K562 (cell line): ENCODE measurements at regions not wholly inside any gene's neighbourhood (a gene's known extent, or its start where the extent isn't known, plus 50 kb on each side); places are given as distances from the start of the nearest gene placed in this dataset.

Experiments
- ATAC-seq: fragments of 200-7000 bp; cut with Tn5 transposase; 3 replicates; pipeline ENCODE4 v1.9.1; 2020; ENCODE audit warnings: moderate library complexity
- BruUV-seq: library from RNA; stranded (reverse); fragments of 400-500 nt; replicated peaks from 2 replicates; lab custom pipeline; 2021; lab: Mats Ljungman, UMichigan
- CTCF ChIA-PET: fragments of 300-600 bp; formaldehyde crosslinking; extraction: SDS; loops from one replicate; lab custom pipeline; 2021; ENCODE audit warnings: low intra/inter-chr PET ratio; lab: Yijun Ruan, JAX
- POLR2A ChIA-PET: fragments of 300-600, 350-650 bp; sonication (Branson Sonifier 250); formaldehyde crosslinking; extraction: SDS; loops from one replicate; lab custom pipeline; 2021; ENCODE audit warnings: antibody characterized with exemption, inconsistent platforms; lab: Yijun Ruan, JAX
- DNase-seq, 4 experiments: peaks; one replicate each; pipeline versions ENCODE4 v3.0.0 to v3.0.0-alpha.2; 2011 to 2018; ENCODE audit warnings: low spot score in 3 of 4, mixed read lengths in 3 of 4; ENCODE audit errors: extremely low read depth in 1 of 4
- FAIRE-seq: peaks from 2 replicates; lab custom pipeline; 2011; peaks lifted over from hg19 to GRCh38; lab: Jason Lieb, UNC
- H2AFZ ChIP-seq: 2 replicates; pipeline ENCODE4 v1.6.0; 2011; ENCODE audit warnings: low read depth, low read length, control low read depth, inconsistent platforms
- H3K27ac ChIP-seq: fragments of 200-600 bp; 3 replicates; pipeline ENCODE4 v1.8.0; 2011; ENCODE audit warnings: low read depth, mild to moderate bottlenecking, control low read depth, inconsistent platforms, low read length, moderate library complexity, mixed read lengths; ENCODE audit errors: extremely low read depth
- H3K27me3 ChIP-seq, 2 experiments: fragments of 300-600 bp in 1 of 2; 2 replicates in 1 of 2; 3 replicates in 1 of 2; pipeline versions ENCODE4 v1.6.0 to v1.8.0; 2011; ENCODE audit warnings: inconsistent platforms in 2 of 2, low read length in 2 of 2, mild to moderate bottlenecking in 1 of 2, mixed read lengths in 1 of 2, moderate library complexity in 1 of 2; ENCODE audit not compliant: control insufficient read depth in 2 of 2, insufficient read depth in 2 of 2
- H3K36me3 ChIP-seq: fragments of 300-600 bp; 3 replicates; pipeline ENCODE4 v1.8.0; 2011; ENCODE audit warnings: mild to moderate bottlenecking, low read length, inconsistent platforms; ENCODE audit not compliant: control insufficient read depth, insufficient read depth
- H3K4me1 ChIP-seq, 2 experiments: fragments of 200-600 bp in 1 of 2; replicated peaks in 1 of 2; 2 replicates in 1 of 2; 3 replicates in 1 of 2; pipeline versions ENCODE4 v1.5.1 to v1.8.0; 2011; ENCODE audit warnings: inconsistent platforms in 2 of 2, low read length in 2 of 2, mild to moderate bottlenecking in 1 of 2, mixed read lengths in 1 of 2, moderate library complexity in 1 of 2; ENCODE audit not compliant: control insufficient read depth in 2 of 2, insufficient read depth in 2 of 2
- H3K4me2 ChIP-seq: 2 replicates; pipeline ENCODE4 v1.6.1; 2011; ENCODE audit warnings: low read length, control low read depth, inconsistent platforms, mixed read lengths; ENCODE audit not compliant: insufficient read depth
- H3K4me3 ChIP-seq: fragments of 200-600 bp; sonication (generic), shearing (Covaris generic); 2 replicates; pipeline ENCODE4 v1.5.1; 2016; ENCODE audit warnings: control low read depth, inconsistent platforms
- H3K79me2 ChIP-seq: fragments of 200-600 bp; 3 replicates; pipeline ENCODE4 v1.8.0; 2011; ENCODE audit warnings: low read length, inconsistent platforms; ENCODE audit not compliant: control insufficient read depth, insufficient read depth
- H3K9ac ChIP-seq, 2 experiments: 2 replicates each; pipeline versions ENCODE4 v1.6.0 to v1.6.1; 2011; ENCODE audit warnings: low read depth in 2 of 2, low read length in 2 of 2, control low read depth in 1 of 2, inconsistent platforms in 1 of 2, mild to moderate bottlenecking in 1 of 2, mixed read lengths in 1 of 2; ENCODE audit not compliant: insufficient read depth in 1 of 2
- H3K9me1 ChIP-seq: one replicate; pipeline ENCODE4 v1.6.0; 2011; ENCODE audit warnings: inconsistent platforms, mild to moderate bottlenecking, low read length, moderate library complexity; ENCODE audit not compliant: control insufficient read depth, insufficient read depth
- H3K9me3 ChIP-seq: replicated peaks from 2 replicates; pipeline ENCODE4 v1.5.1; 2011; ENCODE audit warnings: low read depth, low read length, inconsistent platforms; ENCODE audit not compliant: control insufficient read depth, insufficient read depth
- H4K20me1 ChIP-seq: replicated peaks from 2 replicates; pipeline ENCODE4 v1.6.1; 2011; ENCODE audit warnings: low read length, inconsistent platforms, mixed read lengths; ENCODE audit not compliant: control insufficient read depth, insufficient read depth
- ADNP ChIP-seq: fragments of 200-800 bp; sonication (Bioruptor generic); IDR thresholded peaks from 2 replicates; pipeline ENCODE4 v1.6.1; 2016; ENCODE audit warnings: missing genetic modification characterization, missing compliant biosample characterization
- CBFA2T3 ChIP-seq: fragments of 450-650 bp; IDR thresholded peaks from 2 replicates; pipeline ENCODE4 v1.6.1; 2017
- CCNT2 ChIP-seq: IDR thresholded peaks from 2 replicates; pipeline ENCODE4 v1.6.1; 2011; ENCODE audit warnings: borderline replicate concordance, low read depth, mild to moderate bottlenecking, moderate library complexity, mixed read lengths, low read length; ENCODE audit not compliant: insufficient read length; ENCODE audit errors: extremely low read depth
- ESRRA ChIP-seq: fragments of 450-650 bp; IDR thresholded peaks from 2 replicates; pipeline ENCODE4 v1.6.1; 2014; ENCODE audit warnings: low read depth, mild to moderate bottlenecking, moderate library complexity, borderline replicate concordance
- FOXK2 ChIP-seq, 2 experiments: fragments of 450-650 bp; IDR thresholded peaks in 1 of 2; conservative IDR thresholded peaks in 1 of 2; 2 replicates each; pipeline ENCODE4 v1.6.1; 2016; ENCODE audit warnings: low read depth in 2 of 2, mild to moderate bottlenecking in 1 of 2
- KHSRP ChIP-seq: fragments of 450-650 bp; IDR thresholded peaks from 2 replicates; pipeline ENCODE4 v1.6.1; 2017
- MIER1 ChIP-seq: fragments of 450-650 bp; IDR thresholded peaks from 2 replicates; pipeline ENCODE4 v1.6.1; 2016; ENCODE audit warnings: antibody characterized with exemption, mild to moderate bottlenecking, low read depth
- PHB ChIP-seq: fragments of 250-450 bp; sonication (Bioruptor Pico); IDR thresholded peaks from 2 replicates; pipeline ENCODE4 v1.5.0; 2021
- RAD21 ChIP-seq, 2 experiments: fragments of 250-450 bp in 1 of 2; fragments of 450-650 bp in 1 of 2; sonication (Bioruptor Pico) in 1 of 2; formaldehyde crosslinking in 1 of 2; IDR thresholded peaks in 1 of 2; conservative IDR thresholded peaks in 1 of 2; 2 replicates each; pipeline versions ENCODE4 v1.4.0 to v1.8.0; 2020 to 2022; ENCODE audit warnings: mild to moderate bottlenecking in 2 of 2, moderate library complexity in 1 of 2
- SMAD1 ChIP-seq: fragments of 150-350 bp; IDR thresholded peaks from 2 replicates; pipeline ENCODE4 v1.6.1; 2014; ENCODE audit warnings: low read length, low read depth; ENCODE audit not compliant: partially characterized antibody
- SOX6 ChIP-seq: fragments of 450-650 bp; IDR thresholded peaks from 2 replicates; pipeline ENCODE4 v1.6.1; 2014; ENCODE audit warnings: mild to moderate bottlenecking
- TAF9B ChIP-seq: fragments of 450-650 bp; IDR thresholded peaks from 2 replicates; pipeline ENCODE4 v1.6.1; 2018; ENCODE audit warnings: mild to moderate bottlenecking; ENCODE audit not compliant: partially characterized antibody
- TAL1 ChIP-seq: fragments of 450-650 bp; IDR thresholded peaks from 2 replicates; pipeline ENCODE4 v1.6.1; 2016; ENCODE audit warnings: mild to moderate bottlenecking
- TEAD4 ChIP-seq, 2 experiments: sonication (generic) in 1 of 2; formaldehyde crosslinking in 1 of 2; IDR thresholded peaks; 2 replicates each; pipeline versions ENCODE4 v1.6.1 to v1.8.0; 2012 to 2022; ENCODE audit warnings: borderline replicate concordance in 1 of 2, inconsistent platforms in 1 of 2, low read length in 1 of 2, mild to moderate bottlenecking in 1 of 2, missing genetic modification reagents in 1 of 2
- TRIM24 ChIP-seq, 2 experiments: fragments of 450-650 bp; IDR thresholded peaks; 2 replicates each; pipeline ENCODE4 v1.6.1; 2016
- WGBS: fragments of 100-300 bp; shearing (Covaris generic); methylation state at CpG from one replicate; pipeline ENCODE4 v1.1.6; 2016; ENCODE audit warnings: low coverage, mixed read lengths; ENCODE audit not compliant: insufficient coverage; ENCODE audit errors: missing lambda C conversion rate; 5-methylcytosine and 5-hydroxymethylcytosine counted together
- in situ Hi-C: fragments of 300-500 bp; cut with MboI; formaldehyde crosslinking; loops from 4 replicates; pipeline ENCODE4 v1.15.0; 2018; ENCODE audit warnings: inconsistent platforms, mixed read lengths
- intact Hi-C: fragments of 100-400 bp; cut with micrococcal nuclease; formaldehyde crosslinking; loops from 2 replicates; pipeline ENCODE4 v1.14.2; 2022
- TF ChIP-seq, protein P1 (sequence below): IDR thresholded peaks from 2 replicates; pipeline ENCODE4 v1.6.1; 2014; ENCODE audit warnings: antibody characterized with exemption
- TF ChIP-seq, protein P2 (sequence below): fragments of 250-450 bp; sonication (Bioruptor Pico); IDR thresholded peaks from 2 replicates; pipeline ENCODE4 v1.5.1; 2021; ENCODE audit warnings: mild to moderate bottlenecking
- TF ChIP-seq, protein P3 (sequence below): fragments of 450-650 bp; formaldehyde crosslinking; IDR thresholded peaks from 2 replicates; pipeline ENCODE4 v1.4.0; 2022; ENCODE audit warnings: missing genetic modification characterization

- TF ChIP-seq PHB (CRISPR knock-in tag) (no peak), MIER1 (no peak)
Observed at GRCh38 chr2:156659694-156660093, 223.5 kb downstream of the GPD2 start (continued).

DNA sequence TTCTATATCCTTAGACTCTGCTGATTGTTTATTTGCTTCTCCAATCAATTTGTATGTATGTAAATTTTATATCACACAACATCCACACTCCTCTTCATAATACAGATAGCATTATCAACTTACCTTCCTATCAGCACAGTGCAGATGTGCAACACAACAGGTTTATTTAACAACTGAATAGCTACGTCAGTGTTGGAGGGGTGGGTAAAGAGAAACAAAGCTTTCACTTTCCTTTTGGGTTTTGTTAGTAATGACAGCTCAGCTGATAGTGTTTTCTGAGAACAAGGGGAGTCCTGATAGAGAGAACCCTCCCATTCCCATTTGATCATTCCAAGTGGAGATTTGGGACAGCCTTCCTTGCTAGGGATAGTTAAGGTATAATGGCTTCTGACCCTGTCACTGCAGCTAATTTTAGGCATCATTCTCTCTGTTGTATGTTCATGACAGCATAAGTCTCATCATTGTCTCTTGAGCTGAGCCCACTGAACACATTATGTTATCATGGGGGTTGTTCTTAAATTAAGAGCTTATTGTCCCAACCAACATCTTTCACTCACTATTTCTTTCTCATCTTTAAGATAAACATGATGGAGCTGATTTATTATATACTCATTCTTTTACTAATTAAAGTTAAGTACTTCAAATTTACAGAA is 227.7 kb downstream of the GPD2 start:
- Histone ChIP-seq H3K27ac (no peak overlapping the region), H3K9me3 (no peaks in the 10 kb centered on the region), H3K9ac (no peak overlapping the region), H3K79me2 (no peaks in the 10 kb centered on the region), H3K4me3 (no peak overlapping the region), H3K9me1 (no peaks in the 10 kb centered on the region), H4K20me1 (no peaks in the 10 kb centered on the region), H3K4me1 (no peaks in the 10 kb centered on the region), H3K4me2 (peak overlapping the region; percentile 4; the same call in 1 of the 2 replicates), H2AFZ (peak overlapping the region; percentile 18; the same call in 1 of the 2 replicates), H3K36me3 (no peaks in the 10 kb centered on the region), H3K27me3 (no peaks in the 10 kb centered on the region)
- intact Hi-C loops (no loop called here), in situ Hi-C loops (no loop called here)
- FAIRE-seq, result no peak
- peak; percentile 74 for ATAC-seq
- ChIA-PET CTCF (no interaction called here), POLR2A (interaction anchor here (1.0 kb wide), 1 partner anchor 321 kb away, joined by 3 read pairs; no protein-coding TSS in a partner anchor)
- BruUV-seq, result no TSS peak
- WGBS, result 14% methylated on average over 1 of the region's 1 CpG
- DNase-seq, result peak in 2 of 4 experiments; percentile 7 to 15
- TF ChIP-seq CCNT2 (peak; percentile 36), FOXK2 (conservative IDR thresholded peaks at IDR 0.05 in 1 of 2, IDR thresholded peaks at IDR 0.05 in 1 of 2; ENCODE audit: low read depth in 2 of 2) (0 out of 4 replicates have a peak, but pooled peaks of 1 of the 2 experiments have one; percentile 19), CBFA2T3 (peak; percentile 56), TAF9B (peak; percentile 31), ADNP (tag) (0 out of 2 replicates have a peak, but pooled peaks have one; percentile 65), SMAD1 (no peak), KHSRP (no peak), RAD21 (CRISPR knock-in tag; conservative IDR thresholded peaks at IDR 0.05 in 1 of 2, IDR thresholded peaks at IDR 0.05 in 1 of 2) (no peak), TAL1 (peak; percentile 61), ESRRA (no peak), SOX6 (peak; percentile 72), TRIM24 (IDR thresholded peaks at IDR 0.05) (peak in 1 of 2 experiments; percentile 11; a peak in 1 of 4 replicates), TEAD4 (IDR thresholded peaks at IDR 0.05; ENCODE audit: low read length) (peak; percentile 62), TEAD4 (CRISPR knock-in tag; IDR thresholded peaks at IDR 0.05; ENCODE audit: borderline replicate concordance) (no peak)
- TF ChIP-seq, protein P1, sequence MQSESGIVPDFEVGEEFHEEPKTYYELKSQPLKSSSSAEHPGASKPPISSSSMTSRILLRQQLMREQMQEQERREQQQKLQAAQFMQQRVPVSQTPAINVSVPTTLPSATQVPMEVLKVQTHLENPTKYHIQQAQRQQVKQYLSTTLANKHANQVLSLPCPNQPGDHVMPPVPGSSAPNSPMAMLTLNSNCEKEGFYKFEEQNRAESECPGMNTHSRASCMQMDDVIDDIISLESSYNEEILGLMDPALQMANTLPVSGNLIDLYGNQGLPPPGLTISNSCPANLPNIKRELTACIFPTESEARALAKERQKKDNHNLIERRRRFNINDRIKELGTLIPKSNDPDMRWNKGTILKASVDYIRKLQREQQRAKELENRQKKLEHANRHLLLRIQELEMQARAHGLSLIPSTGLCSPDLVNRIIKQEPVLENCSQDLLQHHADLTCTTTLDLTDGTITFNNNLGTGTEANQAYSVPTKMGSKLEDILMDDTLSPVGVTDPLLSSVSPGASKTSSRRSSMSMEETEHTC, result no peak
- TF ChIP-seq, protein P2, sequence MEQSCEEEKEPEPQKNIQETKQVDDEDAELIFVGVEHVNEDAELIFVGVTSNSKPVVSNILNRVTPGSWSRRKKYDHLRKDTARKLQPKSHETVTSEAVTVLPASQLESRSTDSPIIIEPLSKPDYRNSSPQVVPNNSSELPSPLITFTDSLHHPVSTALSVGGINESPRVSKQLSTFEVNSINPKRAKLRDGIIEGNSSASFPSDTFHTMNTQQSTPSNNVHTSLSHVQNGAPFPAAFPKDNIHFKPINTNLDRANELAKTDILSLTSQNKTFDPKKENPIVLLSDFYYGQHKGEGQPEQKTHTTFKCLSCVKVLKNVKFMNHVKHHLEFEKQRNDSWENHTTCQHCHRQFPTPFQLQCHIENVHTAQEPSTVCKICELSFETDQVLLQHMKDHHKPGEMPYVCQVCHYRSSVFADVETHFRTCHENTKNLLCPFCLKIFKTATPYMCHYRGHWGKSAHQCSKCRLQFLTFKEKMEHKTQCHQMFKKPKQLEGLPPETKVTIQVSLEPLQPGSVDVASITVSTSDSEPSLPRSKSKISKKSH (CRISPR knock-in tag), result no peak
- TF ChIP-seq, protein P3, sequence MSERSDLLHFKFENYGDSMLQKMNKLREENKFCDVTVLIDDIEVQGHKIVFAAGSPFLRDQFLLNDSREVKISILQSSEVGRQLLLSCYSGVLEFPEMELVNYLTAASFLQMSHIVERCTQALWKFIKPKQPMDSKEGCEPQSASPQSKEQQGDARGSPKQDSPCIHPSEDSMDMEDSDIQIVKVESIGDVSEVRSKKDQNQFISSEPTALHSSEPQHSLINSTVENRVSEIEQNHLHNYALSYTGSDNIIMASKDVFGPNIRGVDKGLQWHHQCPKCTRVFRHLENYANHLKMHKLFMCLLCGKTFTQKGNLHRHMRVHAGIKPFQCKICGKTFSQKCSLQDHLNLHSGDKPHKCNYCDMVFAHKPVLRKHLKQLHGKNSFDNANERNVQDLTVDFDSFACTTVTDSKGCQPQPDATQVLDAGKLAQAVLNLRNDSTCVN (CRISPR knock-in tag), result no peak
